K562 (cell line): ENCODE measurements at regions not wholly inside any gene's neighbourhood (a gene's known extent, or its start where the extent isn't known, plus 50 kb on each side); places are given as distances from the start of the nearest gene placed in this dataset.

Experiments used
- BDP1 ChIP-seq: IDR thresholded peaks from 3 replicates; pipeline ENCODE4 v1.6.1; 2011; ENCODE audit not compliant: insufficient read length, insufficient read depth
- CTCF ChIP-seq, 3 experiments: IDR thresholded peaks in 2 of 3; conservative IDR thresholded peaks in 1 of 3; 2 replicates each; pipeline ENCODE4 v1.5.1; 2011 to 2012; ENCODE audit warnings: low read length in 3 of 3, mild to moderate bottlenecking in 3 of 3, control low read depth in 2 of 3, improper control_type of control experiment in 1 of 3, inconsistent platforms in 1 of 3, low read depth in 1 of 3, mixed read lengths in 1 of 3, moderate library complexity in 1 of 3; ENCODE audit not compliant: insufficient read depth in 2 of 3
- EZH2 ChIP-seq: IDR thresholded peaks from 2 replicates; pipeline ENCODE4 v1.6.1; 2012; ENCODE audit warnings: low read depth, mild to moderate bottlenecking, inconsistent platforms, low read length, borderline replicate concordance
- HDGF ChIP-seq: fragments of 450-650 bp; IDR thresholded peaks from 2 replicates; pipeline ENCODE4 v1.6.1; 2016
- MYC ChIP-seq, 2 experiments: fragments of 250-450 bp in 1 of 2; sonication (Bioruptor Pico) in 1 of 2; IDR thresholded peaks; 2 replicates each; pipeline versions ENCODE4 v1.5.1 to v1.6.1; 2012 to 2021; ENCODE audit warnings: low read depth in 2 of 2, borderline replicate concordance in 1 of 2, improper control_type of control experiment in 1 of 2, low read length in 1 of 2, mild to moderate bottlenecking in 1 of 2, moderate library complexity in 1 of 2
- POLR2AphosphoS2 ChIP-seq: IDR thresholded peaks from 2 replicates; pipeline ENCODE4 v1.6.1; 2012; ENCODE audit warnings: low read length, improper control_type of control experiment
- RAD21 ChIP-seq, 2 experiments: fragments of 250-450 bp in 1 of 2; fragments of 450-650 bp in 1 of 2; sonication (Bioruptor Pico) in 1 of 2; formaldehyde crosslinking in 1 of 2; IDR thresholded peaks in 1 of 2; conservative IDR thresholded peaks in 1 of 2; 2 replicates each; pipeline versions ENCODE4 v1.4.0 to v1.8.0; 2020 to 2022; ENCODE audit warnings: mild to moderate bottlenecking in 2 of 2, moderate library complexity in 1 of 2
- RBM15 ChIP-seq: fragments of 200-400 bp; formaldehyde crosslinking; IDR thresholded peaks from 2 replicates; pipeline ENCODE4 v1.6.1; 2018; ENCODE audit warnings: mild to moderate bottlenecking, low read length, moderate library complexity; ENCODE audit not compliant: insufficient read depth
- TBP ChIP-seq: optimal IDR thresholded peaks from 2 replicates; pipeline ENCODE3; 2011; ENCODE audit warnings: low read depth, low read length, improper control_type of control experiment
- THRAP3 ChIP-seq: fragments of 450-650 bp; IDR thresholded peaks from 2 replicates; pipeline ENCODE4 v1.6.1; 2016; ENCODE audit warnings: mild to moderate bottlenecking, inconsistent platforms, borderline replicate concordance
- YY1 ChIP-seq, 3 experiments: IDR thresholded peaks; 2 replicates each; pipeline ENCODE4 v1.6.1; 2011; ENCODE audit warnings: low read length in 2 of 3, mild to moderate bottlenecking in 2 of 3, moderate library complexity in 2 of 3, borderline replicate concordance in 1 of 3, control low read depth in 1 of 3, low read depth in 1 of 3; ENCODE audit not compliant: insufficient read depth in 3 of 3, insufficient replicate concordance in 2 of 3, control insufficient read depth in 1 of 3, insufficient read length in 1 of 3; ENCODE audit errors: extremely low read depth in 1 of 3
- ZFP36 ChIP-seq: fragments of 150-350 bp; IDR thresholded peaks from 2 replicates; pipeline ENCODE4 v1.6.1; 2018; ENCODE audit warnings: low read length, low read depth; ENCODE audit not compliant: partially characterized antibody
- ZNF23 ChIP-seq: fragments of 250-450 bp; sonication (Bioruptor Pico); IDR thresholded peaks from 2 replicates; pipeline ENCODE4 v1.4.0; 2020; ENCODE audit warnings: mild to moderate bottlenecking
- ZNF274 ChIP-seq: IDR thresholded peaks from 2 replicates; pipeline ENCODE4 v1.6.1; 2011; ENCODE audit warnings: low read depth, mild to moderate bottlenecking, low read length, moderate library complexity, borderline replicate concordance

GRCh38 chr5:57586649-57587048 lies 104.0 kb upstream of the ACTBL2 start:
- TF ChIP-seq ZFP36 (no peak), ZNF23 (CRISPR knock-in tag) (no peak), EZH2 (no peak), CTCF (IDR thresholded peaks at IDR 0.05 in 2 of 3, conservative IDR thresholded peaks at IDR 0.05 in 1 of 3; ENCODE audit: insufficient read depth in 2 of 3, low read depth in 1 of 3, low read length in 3 of 3) (no peak), RBM15 (no peak), THRAP3 (no peak), HDGF (no peak), ZNF274 (no peak), YY1 (IDR thresholded peaks at IDR 0.05; ENCODE audit: borderline replicate concordance in 1 of 3, control insufficient read depth in 1 of 3, extremely low read depth in 1 of 3, insufficient read depth in 3 of 3, insufficient read length in 1 of 3, insufficient replicate concordance in 2 of 3, low read depth in 1 of 3, low read length in 2 of 3) (no peak), BDP1 (no peak), TBP (no peak), MYC (IDR thresholded peaks at IDR 0.05; ENCODE audit: low read depth, low read length) (no peak), MYC (CRISPR knock-in tag; IDR thresholded peaks at IDR 0.05; ENCODE audit: borderline replicate concordance, low read depth) (no peak), RAD21 (CRISPR knock-in tag; conservative IDR thresholded peaks at IDR 0.05 in 1 of 2, IDR thresholded peaks at IDR 0.05 in 1 of 2) (no peak), POLR2AphosphoS2 (no peak)
